ENCODE measurements at regions not wholly inside any gene's neighbourhood (a gene's known extent, or its start where the extent isn't known, plus 50 kb on each side); places are given as distances from the start of the nearest gene placed in this dataset.

- no peak for TF ChIP-seq CTCF (IDR thresholded peaks at IDR 0.05; ENCODE audit: low read depth, low read length)
These were observed 54.4 kb upstream of the PRDX4 start for GRCh38 chrX:23612846-23613245.

DNA sequence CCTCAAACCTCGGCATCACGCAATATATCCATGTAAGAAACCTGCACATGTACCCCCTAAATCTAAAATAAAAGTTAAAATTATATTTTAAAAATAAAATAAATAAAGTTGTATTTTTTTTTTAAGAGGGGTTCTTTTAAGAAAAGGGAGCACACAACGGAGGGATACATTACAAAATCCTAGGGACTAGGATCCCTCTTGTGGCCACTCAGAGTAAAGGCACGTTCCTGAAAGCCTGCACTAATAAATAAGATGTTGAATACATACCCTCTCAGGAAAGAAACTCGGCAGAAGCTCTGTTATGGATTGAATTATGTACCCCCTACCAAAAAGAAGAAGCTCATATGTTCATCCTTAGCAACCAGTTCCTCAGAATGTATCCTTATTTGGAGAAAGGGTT is 50.9 kb upstream of the PRDX4 start:
- no peak for DNase-seq (ENCODE audit: extremely low read depth, low read depth)
- TF ChIP-seq CTCF (IDR thresholded peaks at IDR 0.05; ENCODE audit: low read depth, low read length): peak; percentile 64

More at GRCh38 chrX:23612846-23613245, 54.4 kb upstream of the PRDX4 start:
- no peak for DNase-seq (ENCODE audit: extremely low read depth, low read depth)
